SU-DHL-6 (cell line): ENCODE measurements at regions not wholly inside any gene's neighbourhood (a gene's known extent, or its start where the extent isn't known, plus 50 kb on each side); places are given as distances from the start of the nearest gene placed in this dataset.

ENCODE experiments used
- EZH2phosphoT487 ChIP-seq: fragments of 200-600 bp; sonication (generic), shearing (Covaris generic); conservative IDR thresholded peaks from 2 replicates; pipeline ENCODE4 v1.6.1; 2018; ENCODE audit warnings: mild to moderate bottlenecking, antibody characterized with exemption, low read length, moderate library complexity, mixed read lengths
- TF ChIP-seq, protein P1 (sequence below): fragments of 200-600 bp; sonication (generic); IDR thresholded peaks from one replicate; pipeline ENCODE4 v1.5.1; 2017; ENCODE audit warnings: antibody characterized with exemption, mild to moderate bottlenecking, low read length, moderate library complexity; ENCODE audit not compliant: insufficient read depth, poor library complexity, severe bottlenecking

DNA sequence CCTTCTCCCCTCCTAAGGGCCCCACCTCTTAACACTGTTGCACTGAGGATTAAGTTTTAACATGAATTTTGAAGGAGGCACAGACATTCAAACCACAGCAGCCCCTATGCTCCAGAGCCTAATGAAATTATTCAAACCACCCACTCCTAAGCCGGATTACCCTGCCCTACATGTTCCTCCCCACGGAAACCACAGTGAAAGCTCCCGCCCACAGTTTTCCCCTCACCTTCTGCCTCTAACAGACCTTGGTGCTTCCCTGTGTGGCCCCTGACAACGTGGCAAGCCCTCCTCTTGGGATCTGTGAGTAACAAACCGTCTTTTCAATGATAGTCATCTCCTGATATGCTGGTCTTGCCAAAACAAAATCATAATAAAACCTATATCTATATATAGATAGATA is 74.8 kb downstream of the RIN2 start:
- TF ChIP-seq, protein P1, sequence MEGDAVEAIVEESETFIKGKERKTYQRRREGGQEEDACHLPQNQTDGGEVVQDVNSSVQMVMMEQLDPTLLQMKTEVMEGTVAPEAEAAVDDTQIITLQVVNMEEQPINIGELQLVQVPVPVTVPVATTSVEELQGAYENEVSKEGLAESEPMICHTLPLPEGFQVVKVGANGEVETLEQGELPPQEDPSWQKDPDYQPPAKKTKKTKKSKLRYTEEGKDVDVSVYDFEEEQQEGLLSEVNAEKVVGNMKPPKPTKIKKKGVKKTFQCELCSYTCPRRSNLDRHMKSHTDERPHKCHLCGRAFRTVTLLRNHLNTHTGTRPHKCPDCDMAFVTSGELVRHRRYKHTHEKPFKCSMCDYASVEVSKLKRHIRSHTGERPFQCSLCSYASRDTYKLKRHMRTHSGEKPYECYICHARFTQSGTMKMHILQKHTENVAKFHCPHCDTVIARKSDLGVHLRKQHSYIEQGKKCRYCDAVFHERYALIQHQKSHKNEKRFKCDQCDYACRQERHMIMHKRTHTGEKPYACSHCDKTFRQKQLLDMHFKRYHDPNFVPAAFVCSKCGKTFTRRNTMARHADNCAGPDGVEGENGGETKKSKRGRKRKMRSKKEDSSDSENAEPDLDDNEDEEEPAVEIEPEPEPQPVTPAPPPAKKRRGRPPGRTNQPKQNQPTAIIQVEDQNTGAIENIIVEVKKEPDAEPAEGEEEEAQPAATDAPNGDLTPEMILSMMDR = no peak
- TF ChIP-seq EZH2phosphoT487 = no peak
